ENCODE measurements at regions not wholly inside any gene's neighbourhood (a gene's known extent, or its start where the extent isn't known, plus 50 kb on each side); places are given as distances from the start of the nearest gene placed in this dataset.

DNA sequence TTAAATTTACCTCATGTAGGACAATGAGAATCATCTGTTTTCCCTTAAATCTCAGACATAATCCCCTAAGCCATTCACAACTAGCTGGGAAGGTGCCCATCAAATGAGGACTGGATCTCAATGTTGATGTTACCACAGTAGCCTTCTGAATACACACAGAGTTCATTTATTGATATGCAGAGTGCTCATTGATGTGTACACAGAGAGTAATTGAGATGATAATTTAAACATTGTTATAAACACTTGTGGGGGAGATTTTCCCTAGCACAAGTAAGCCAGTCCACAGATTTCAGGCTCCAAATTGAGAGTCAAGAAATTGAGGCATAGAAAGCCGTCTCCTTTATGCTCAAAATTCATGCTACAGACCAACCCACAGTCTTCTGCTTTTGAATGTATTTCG, 273.4 kb upstream of the TRPC5 start:
- no peak overlapping the region for H3K9ac ChIP-seq (replicated peaks in 1 of 4; ENCODE audit: extremely low read depth in 1 of 4, low read depth in 3 of 4, low read length in 3 of 4)
- CTCF ChIA-PET (ENCODE audit: partially characterized antibody) = no interaction called here
- H3K18ac ChIP-seq (ENCODE audit: extremely low read depth, low read length) = no peak overlapping the region
- no peak overlapping the region for H2AFZ ChIP-seq (ENCODE audit: low read length)
- no peak overlapping the region for H2BK5ac ChIP-seq (ENCODE audit: low read depth, low read length)
- H3K23me2 ChIP-seq (ENCODE audit: low read depth, low read length) = no peaks in the 10 kb centered on the region
- no peaks in the 10 kb centered on the region for H3K27me3 ChIP-seq (replicated peaks in 1 of 4; ENCODE audit: control insufficient read depth in 3 of 4, extremely low read depth in 1 of 4, insufficient read depth in 3 of 4, low read length in 3 of 4)
- FAIRE-seq (no peak), DNase-seq (ENCODE audit: low read depth in 1 of 2, low spot score in 2 of 2) (no peak)
- POLR2A ChIA-PET (ENCODE audit: partially characterized antibody) = no interaction called here
- no peak overlapping the region for H3K4me3 ChIP-seq (ENCODE audit: extremely low read depth in 1 of 4, insufficient read depth in 2 of 4, low read depth in 3 of 4, low read length in 4 of 4)
- H4K91ac ChIP-seq (replicated peaks; ENCODE audit: insufficient read length, low read length) = no peak overlapping the region
- H2BK12ac ChIP-seq (ENCODE audit: low read depth, low read length) = no peak overlapping the region
- H3K4me2 ChIP-seq (ENCODE audit: insufficient read depth in 1 of 2, low read depth in 2 of 2, low read length in 2 of 2) = 0 out of 4 replicates have a peak overlapping the region, but pooled peaks of 1 of the 2 experiments have one; percentile 45
- 0 out of 7 replicates have a peak, but pooled peaks cover 0 to 2% (median 0%) of the 10 kb centered on the region in 4 experiments for H3K4me1 ChIP-seq (replicated peaks in 1 of 4; ENCODE audit: control insufficient read depth in 3 of 4, insufficient read depth in 4 of 4, low read length in 3 of 4)
- H2BK20ac ChIP-seq (ENCODE audit: low read length) = no peak overlapping the region
- H3K56ac ChIP-seq (replicated peaks; ENCODE audit: insufficient read length, low read depth, low read length) = no peak overlapping the region
- H3K23ac ChIP-seq (ENCODE audit: insufficient read length) = no peak overlapping the region
- H3K79me2 ChIP-seq (ENCODE audit: control insufficient read depth in 1 of 2, insufficient read depth in 2 of 2, low read length in 2 of 2) = no peaks in the 10 kb centered on the region
- no peak overlapping the region for H2BK120ac ChIP-seq (replicated peaks; ENCODE audit: low read depth, low read length)
- TF ChIP-seq CHD1 (IDR thresholded peaks at IDR 0.05; ENCODE audit: low read depth, low read length) = no peak
- TF ChIP-seq ZNF274 (IDR thresholded peaks at IDR 0.05; ENCODE audit: borderline replicate concordance, extremely low read depth, low read length) = no peak
- TF ChIP-seq POLR2A (IDR thresholded peaks at IDR 0.05; ENCODE audit: control extremely low read depth in 1 of 2, low read depth in 2 of 2, low read length in 2 of 2) = no peak
- TF ChIP-seq PHF8 (conservative IDR thresholded peaks at IDR 0.05; ENCODE audit: low read depth, low read length) = no peak
- no peak overlapping the region for H2BK15ac ChIP-seq (ENCODE audit: low read length)
- 63% methylated on average over 2 of the region's 2 CpGs; no CpG with 5 or more reads in 1 of the 2 experiments for WGBS, 2 experiments (ENCODE audit: extremely low coverage in 1 of 2, insufficient coverage in 1 of 2, insufficient read length in 1 of 2, insufficient replicate concordance in 2 of 2, low coverage in 1 of 2, low lambda C conversion rate in 2 of 2, missing lambda C conversion rate in 1 of 2)
- no peak overlapping the region for H4K5ac ChIP-seq (ENCODE audit: insufficient read length, low read depth, low read length)
- no peaks in the 10 kb centered on the region for H3K36me3 ChIP-seq (ENCODE audit: control insufficient read depth in 2 of 4, insufficient read depth in 4 of 4, low read length in 3 of 4)
- no peaks in the 10 kb centered on the region for H3K9me3 ChIP-seq (ENCODE audit: insufficient read depth in 2 of 2, low read depth in 1 of 2, low read length in 1 of 2)
- no peaks in the 10 kb centered on the region for H4K20me1 ChIP-seq (replicated peaks in 1 of 2; ENCODE audit: control insufficient read depth in 1 of 2, insufficient read depth in 2 of 2, low read length in 2 of 2)
- H2AK5ac ChIP-seq (ENCODE audit: low read depth, low read length) = no peak overlapping the region
- H3K4ac ChIP-seq (replicated peaks; ENCODE audit: insufficient read length, low read depth, low read length) = no peak overlapping the region
- H3K79me1 ChIP-seq (ENCODE audit: low read depth, low read length) = no peaks in the 10 kb centered on the region
- H3K27ac ChIP-seq (ENCODE audit: low read depth, low read length) = no peak overlapping the region
- H3K14ac ChIP-seq (ENCODE audit: insufficient read length) = no peak overlapping the region
- H4K8ac ChIP-seq (ENCODE audit: extremely low read depth, insufficient read depth, low read length) = no peak overlapping the region
